ENCODE measurements at regions not wholly inside any gene's neighbourhood (a gene's known extent, or its start where the extent isn't known, plus 50 kb on each side); places are given as distances from the start of the nearest gene placed in this dataset.

- CTCF ChIA-PET: no interaction called here
- H3K27ac Mint-ChIP-seq (ENCODE audit: unreplicated experiment): no peak overlapping the region
- no peak for DNase-seq
Observed at GRCh38 chr15:35784745-35785144, 238.8 kb upstream of the DPH6 start.

GRCh38 chr15:35810007-35810406 is 264.0 kb upstream of the DPH6 start:
- intact Hi-C loops (cut with micrococcal nuclease; ENCODE audit: unreplicated experiment): no loop called here
- Histone ChIP-seq H3K4me3 (ENCODE audit: low read depth, low read length) (no peak overlapping the region), H3K36me3 (ENCODE audit: control insufficient read depth, insufficient read depth, low read length) (no peaks in the 10 kb centered on the region), H3K4me1 (no peaks in the 10 kb centered on the region), H3K27me3 (replicated peaks; ENCODE audit: control insufficient read depth, insufficient read depth, low read length) (no peaks in the 10 kb centered on the region), H3K9me3 (no peaks in the 10 kb centered on the region)
- Mint-ChIP-seq H3K27ac (ENCODE audit: unreplicated experiment) (no peak overlapping the region), H3K9me3 (ENCODE audit: unreplicated experiment) (no peaks in the 10 kb centered on the region), H3K4me3 (ENCODE audit: unreplicated experiment) (no peak overlapping the region), H3K36me3 (ENCODE audit: insufficient read depth, unreplicated experiment) (no peaks in the 10 kb centered on the region), H3K4me1 (ENCODE audit: low read depth, unreplicated experiment) (no peaks in the 10 kb centered on the region), H3K27me3 (ENCODE audit: insufficient read depth, unreplicated experiment) (no peaks in the 10 kb centered on the region)
- no TSS peak for BruUV-seq (replicated peaks)
- CTCF ChIA-PET: no interaction called here
- no peak for DNase-seq
- no peak for TF ChIP-seq CTCF (IDR thresholded peaks at IDR 0.05; ENCODE audit: insufficient read depth in 1 of 2, low read depth in 1 of 2, low read length in 1 of 2, severe bottlenecking in 1 of 2, unreplicated experiment in 1 of 2)
- POLR2A ChIA-PET: no interaction called here

More at GRCh38 chr15:35784745-35785144, 238.8 kb upstream of the DPH6 start:
- no peak overlapping the region for H3K4me3 Mint-ChIP-seq (ENCODE audit: unreplicated experiment)
- H3K9me3 Mint-ChIP-seq (ENCODE audit: unreplicated experiment): no peaks in the 10 kb centered on the region
- no TSS peak for BruUV-seq (replicated peaks)
- no peak overlapping the region for H3K4me3 ChIP-seq (ENCODE audit: low read depth, low read length)
- H3K27me3 Mint-ChIP-seq (ENCODE audit: insufficient read depth, unreplicated experiment): peaks cover 10% of the 10 kb centered on the region
- H3K36me3 ChIP-seq (ENCODE audit: control insufficient read depth, insufficient read depth, low read length): no peaks in the 10 kb centered on the region
- POLR2A ChIA-PET: no interaction called here
- no peaks in the 10 kb centered on the region for H3K9me3 ChIP-seq
- no peaks in the 10 kb centered on the region for H3K36me3 Mint-ChIP-seq (ENCODE audit: insufficient read depth, unreplicated experiment)
- H3K27me3 ChIP-seq (replicated peaks; ENCODE audit: control insufficient read depth, insufficient read depth, low read length): no peaks in the 10 kb centered on the region
- no peaks in the 10 kb centered on the region for H3K4me1 Mint-ChIP-seq (ENCODE audit: low read depth, unreplicated experiment)
- intact Hi-C loops (cut with micrococcal nuclease; ENCODE audit: unreplicated experiment): no loop called here
- H3K4me1 ChIP-seq: no peaks in the 10 kb centered on the region
- no peak for TF ChIP-seq CTCF (IDR thresholded peaks at IDR 0.05; ENCODE audit: insufficient read depth in 1 of 2, low read depth in 1 of 2, low read length in 1 of 2, severe bottlenecking in 1 of 2, unreplicated experiment in 1 of 2)

- intact Hi-C loops (cut with micrococcal nuclease; ENCODE audit: unreplicated experiment): no loop called here
- no peak for DNase-seq
- ChIA-PET CTCF (no interaction called here), POLR2A (no interaction called here)
- H3K4me1 ChIP-seq: no peaks in the 10 kb centered on the region
- TF ChIP-seq CTCF (IDR thresholded peaks at IDR 0.05; ENCODE audit: insufficient read depth in 1 of 2, low read depth in 1 of 2, low read length in 1 of 2, severe bottlenecking in 1 of 2, unreplicated experiment in 1 of 2): no peak
- H3K4me3 Mint-ChIP-seq (ENCODE audit: unreplicated experiment): no peak overlapping the region
- H3K27me3 Mint-ChIP-seq (ENCODE audit: insufficient read depth, unreplicated experiment): no peaks in the 10 kb centered on the region
- no peaks in the 10 kb centered on the region for H3K4me1 Mint-ChIP-seq (ENCODE audit: low read depth, unreplicated experiment)
- no peaks in the 10 kb centered on the region for H3K36me3 ChIP-seq (ENCODE audit: control insufficient read depth, insufficient read depth, low read length)
- no peak overlapping the region for H3K27ac Mint-ChIP-seq (ENCODE audit: unreplicated experiment)
- H3K27me3 ChIP-seq (replicated peaks; ENCODE audit: control insufficient read depth, insufficient read depth, low read length): no peaks in the 10 kb centered on the region
- H3K9me3 ChIP-seq: no peaks in the 10 kb centered on the region
- H3K4me3 ChIP-seq (ENCODE audit: low read depth, low read length): no peak overlapping the region
- no peaks in the 10 kb centered on the region for H3K36me3 Mint-ChIP-seq (ENCODE audit: insufficient read depth, unreplicated experiment)
- H3K9me3 Mint-ChIP-seq (ENCODE audit: unreplicated experiment): no peaks in the 10 kb centered on the region
- no TSS peak for BruUV-seq (replicated peaks)
Observed at GRCh38 chr15:35813573-35813972, 267.6 kb upstream of the DPH6 start.

Measured in Caco-2 (cell line).